Astrocyte (in vitro differentiated cells and primary cell): ENCODE measurements at regions not wholly inside any gene's neighbourhood (a gene's known extent, or its start where the extent isn't known, plus 50 kb on each side); places are given as distances from the start of the nearest gene placed in this dataset.

Source experiments
- DNase-seq: peaks from one replicate; pipeline ENCODE4 v3.0.0-alpha.2; 2010; ENCODE audit warnings: low read depth
- FAIRE-seq: peaks from 2 replicates; lab custom pipeline; 2011; peaks lifted over from hg19 to GRCh38; lab: Jason Lieb, UNC
- H2AFZ ChIP-seq: 2 replicates; pipeline ENCODE4 v1.6.0; 2012; ENCODE audit warnings: low read depth, low read length, inconsistent platforms
- H3K27ac ChIP-seq: 2 replicates; pipeline ENCODE4 v1.5.1; 2011; ENCODE audit warnings: low read depth, low read length, inconsistent platforms
- H3K27me3 ChIP-seq: 2 replicates; pipeline ENCODE4 v1.6.0; 2011; ENCODE audit warnings: low read length, inconsistent platforms; ENCODE audit not compliant: insufficient read depth
- H3K36me3 ChIP-seq: 2 replicates; pipeline ENCODE4 v1.5.1; 2011; ENCODE audit warnings: low read length, inconsistent platforms; ENCODE audit not compliant: insufficient read depth
- H3K4me1 ChIP-seq: 2 replicates; pipeline ENCODE4 v1.5.1; 2011; ENCODE audit warnings: low read length, inconsistent platforms; ENCODE audit not compliant: insufficient read depth
- H3K4me2 ChIP-seq: 2 replicates; pipeline ENCODE4 v1.6.0; 2012; ENCODE audit warnings: low read length, inconsistent platforms
- H3K4me3 ChIP-seq: 2 replicates; pipeline ENCODE4 v1.5.1; 2011; ENCODE audit warnings: low read depth, mild to moderate bottlenecking, low read length, inconsistent platforms; ENCODE audit not compliant: insufficient read depth
- H3K79me2 ChIP-seq: 2 replicates; pipeline ENCODE4 v1.6.0; 2012; ENCODE audit warnings: mild to moderate bottlenecking, low read length, inconsistent platforms; ENCODE audit not compliant: insufficient read depth
- H3K9ac ChIP-seq: 2 replicates; pipeline ENCODE4 v1.6.0; 2012; ENCODE audit warnings: mild to moderate bottlenecking, low read length, inconsistent platforms
- H3K9me3 ChIP-seq: 2 replicates; pipeline ENCODE4 v1.5.1; 2012; ENCODE audit warnings: low read depth, mild to moderate bottlenecking, low read length, inconsistent platforms; ENCODE audit not compliant: insufficient read depth
- H4K20me1 ChIP-seq: 2 replicates; pipeline ENCODE4 v1.6.0; 2012; ENCODE audit warnings: low read length, inconsistent platforms; ENCODE audit not compliant: insufficient read depth
- H3K27ac Mint-ChIP-seq: one replicate; pipeline ENCODE4 v1.8.0; 2021; ENCODE audit warnings: mild to moderate bottlenecking, mixed read lengths; ENCODE audit not compliant: unreplicated experiment
- H3K27me3 Mint-ChIP-seq: one replicate; pipeline ENCODE4 v1.8.0; 2021; ENCODE audit warnings: low read depth, mixed read lengths; ENCODE audit not compliant: unreplicated experiment
- H3K36me3 Mint-ChIP-seq: one replicate; pipeline ENCODE4 v1.8.0; 2021; ENCODE audit warnings: low read depth, mixed read lengths; ENCODE audit not compliant: unreplicated experiment
- H3K4me1 Mint-ChIP-seq: one replicate; pipeline ENCODE4 v1.8.0; 2021; ENCODE audit warnings: low read depth, mixed read lengths; ENCODE audit not compliant: unreplicated experiment
- H3K4me3 Mint-ChIP-seq: one replicate; pipeline ENCODE4 v1.8.0; 2021; ENCODE audit warnings: mild to moderate bottlenecking, moderate library complexity, mixed read lengths; ENCODE audit not compliant: unreplicated experiment
- H3K9me3 Mint-ChIP-seq: one replicate; pipeline ENCODE4 v1.8.0; 2021; ENCODE audit warnings: mild to moderate bottlenecking, mixed read lengths; ENCODE audit not compliant: unreplicated experiment
- EZH2 ChIP-seq: IDR thresholded peaks from 2 replicates; pipeline ENCODE4 v1.6.1; 2012; ENCODE audit warnings: mild to moderate bottlenecking, low read length, inconsistent platforms; ENCODE audit not compliant: insufficient read depth
- TF ChIP-seq, protein P1 (sequence below): IDR thresholded peaks from 2 replicates; pipeline ENCODE4 v1.5.1; 2011; ENCODE audit warnings: low read depth, mild to moderate bottlenecking, inconsistent platforms, low read length, moderate library complexity; ENCODE audit not compliant: insufficient read depth

DNA sequence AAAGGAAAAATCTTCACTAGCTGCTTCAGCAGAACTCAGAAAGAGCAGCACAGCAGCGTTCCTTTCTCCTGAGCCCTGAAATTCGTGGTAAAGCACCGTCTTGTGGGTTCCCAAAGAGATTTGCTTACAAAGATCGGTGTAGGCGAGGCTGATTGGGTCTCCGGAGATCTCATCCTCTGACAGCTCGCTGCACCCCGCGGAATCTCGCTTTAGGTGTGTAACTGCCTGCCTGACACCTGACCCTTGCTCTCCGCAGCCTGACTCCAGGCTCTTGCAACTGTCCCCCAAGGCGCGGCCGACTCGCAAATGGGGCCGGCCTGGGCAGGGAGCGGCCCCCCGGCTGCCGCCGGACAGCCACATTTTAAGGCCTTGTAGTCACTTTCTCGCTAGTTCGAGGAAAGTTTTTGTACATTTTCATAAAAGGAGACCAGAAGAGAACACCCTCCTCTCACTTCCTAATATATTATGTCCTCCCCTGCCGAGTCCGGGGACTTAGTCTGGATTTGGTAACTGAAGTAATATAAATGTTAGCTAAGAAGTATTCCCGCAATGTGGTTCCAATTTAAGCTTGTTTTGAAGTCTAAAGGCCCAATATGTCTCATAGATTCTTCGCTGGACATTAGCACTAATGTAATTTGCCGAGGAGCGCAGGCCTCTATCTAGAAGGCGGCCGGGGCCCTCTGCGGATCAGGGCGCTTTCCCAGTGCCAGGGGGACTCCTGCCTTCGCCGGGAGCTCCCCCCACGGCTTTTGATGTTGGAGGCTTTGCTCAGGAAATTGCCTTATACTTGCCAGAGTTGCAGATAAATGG is 177.3 kb upstream of the CDKN3 start:
- peak overlapping the region; percentile 95 for H2AFZ ChIP-seq
- Mint-ChIP-seq H3K27ac (no peak overlapping the region), H3K4me3 (no peak overlapping the region), H3K27me3 (peaks cover 43% of the 10 kb centered on the region), H3K36me3 (no peaks in the 10 kb centered on the region), H3K9me3 (peaks cover 4% of the 10 kb centered on the region), H3K4me1 (peaks cover 8% of the 10 kb centered on the region)
- peak overlapping the region; percentile 54 for H3K9ac ChIP-seq
- peak overlapping the region; percentile 93 for H3K4me2 ChIP-seq
- no peak for TF ChIP-seq EZH2
- TF ChIP-seq, protein P1, sequence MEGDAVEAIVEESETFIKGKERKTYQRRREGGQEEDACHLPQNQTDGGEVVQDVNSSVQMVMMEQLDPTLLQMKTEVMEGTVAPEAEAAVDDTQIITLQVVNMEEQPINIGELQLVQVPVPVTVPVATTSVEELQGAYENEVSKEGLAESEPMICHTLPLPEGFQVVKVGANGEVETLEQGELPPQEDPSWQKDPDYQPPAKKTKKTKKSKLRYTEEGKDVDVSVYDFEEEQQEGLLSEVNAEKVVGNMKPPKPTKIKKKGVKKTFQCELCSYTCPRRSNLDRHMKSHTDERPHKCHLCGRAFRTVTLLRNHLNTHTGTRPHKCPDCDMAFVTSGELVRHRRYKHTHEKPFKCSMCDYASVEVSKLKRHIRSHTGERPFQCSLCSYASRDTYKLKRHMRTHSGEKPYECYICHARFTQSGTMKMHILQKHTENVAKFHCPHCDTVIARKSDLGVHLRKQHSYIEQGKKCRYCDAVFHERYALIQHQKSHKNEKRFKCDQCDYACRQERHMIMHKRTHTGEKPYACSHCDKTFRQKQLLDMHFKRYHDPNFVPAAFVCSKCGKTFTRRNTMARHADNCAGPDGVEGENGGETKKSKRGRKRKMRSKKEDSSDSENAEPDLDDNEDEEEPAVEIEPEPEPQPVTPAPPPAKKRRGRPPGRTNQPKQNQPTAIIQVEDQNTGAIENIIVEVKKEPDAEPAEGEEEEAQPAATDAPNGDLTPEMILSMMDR, result no peak
- H3K9me3 ChIP-seq, result no peaks in the 10 kb centered on the region
- FAIRE-seq (no peak), DNase-seq (no peak)
- H3K27me3 ChIP-seq, result peaks cover 8% of the 10 kb centered on the region
- H3K4me1 ChIP-seq, result peaks cover 9% of the 10 kb centered on the region
- no peaks in the 10 kb centered on the region for H3K79me2 ChIP-seq
- no peaks in the 10 kb centered on the region for H3K36me3 ChIP-seq
- H3K27ac ChIP-seq, result no peak overlapping the region
- H4K20me1 ChIP-seq, result no peaks in the 10 kb centered on the region
- H3K4me3 ChIP-seq, result peak overlapping the region; percentile 53

DNA sequence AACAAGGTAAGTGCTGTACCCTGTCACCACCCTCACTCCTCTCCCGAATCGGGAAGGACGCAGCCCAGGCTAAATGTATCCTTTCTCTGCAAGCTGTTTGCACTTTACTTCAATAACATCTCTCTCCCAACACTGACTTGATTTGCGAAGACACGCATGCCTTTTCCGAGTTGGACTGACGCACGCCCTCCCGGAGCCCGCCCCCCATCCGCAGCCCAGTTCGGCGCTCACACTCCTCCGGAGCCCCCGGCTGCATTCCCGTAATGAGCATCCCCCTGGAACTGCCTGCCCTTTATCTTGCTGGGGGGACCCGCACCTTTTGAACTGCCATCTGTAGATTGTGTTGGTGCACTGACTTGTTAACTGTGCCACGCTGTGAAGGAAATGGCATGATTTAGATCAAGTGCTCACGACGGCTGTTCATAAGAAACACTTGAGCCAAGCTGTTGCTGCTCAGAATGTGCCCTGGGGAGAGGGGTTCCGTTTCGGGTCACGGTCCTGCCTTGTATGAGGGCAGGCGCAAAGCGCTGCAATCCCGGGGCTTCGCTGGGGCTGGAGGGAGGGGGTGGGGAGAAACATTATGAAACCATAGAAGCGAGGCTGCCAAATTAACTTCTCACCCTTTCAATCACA is 176.6 kb upstream of the CDKN3 start:
- no peaks in the 10 kb centered on the region for H3K36me3 ChIP-seq
- peak overlapping the region; percentile 95 for H2AFZ ChIP-seq
- no peak for FAIRE-seq
- Mint-ChIP-seq H3K27ac (no peak overlapping the region), H3K36me3 (no peaks in the 10 kb centered on the region), H3K27me3 (peaks cover 43% of the 10 kb centered on the region), H3K4me1 (peaks cover 8% of the 10 kb centered on the region), H3K4me3 (peak overlapping the region; percentile 78), H3K9me3 (peaks cover 4% of the 10 kb centered on the region)
- H3K9me3 ChIP-seq, result no peaks in the 10 kb centered on the region
- H3K4me1 ChIP-seq, result peaks cover 9% of the 10 kb centered on the region
- no peak for DNase-seq
- H4K20me1 ChIP-seq, result no peaks in the 10 kb centered on the region
- peak overlapping the region; percentile 54 for H3K9ac ChIP-seq
- H3K4me2 ChIP-seq, result peak overlapping the region; percentile 93
- peaks cover 8% of the 10 kb centered on the region for H3K27me3 ChIP-seq
- H3K27ac ChIP-seq, result no peak overlapping the region
- peak overlapping the region; percentile 53 for H3K4me3 ChIP-seq
- no peaks in the 10 kb centered on the region for H3K79me2 ChIP-seq
- TF ChIP-seq, protein P1, result no peak
- peak; percentile 27 for TF ChIP-seq EZH2
